Osteocyte (in vitro differentiated cells): ENCODE measurements at regions not wholly inside any gene's neighbourhood (a gene's known extent, or its start where the extent isn't known, plus 50 kb on each side); places are given as distances from the start of the nearest gene placed in this dataset.

Experiments
- DNase-seq: peaks from one replicate; pipeline ENCODE4 v3.0.0; 2021; ENCODE audit warnings: mixed read lengths; ENCODE audit not compliant: unreplicated experiment; ENCODE audit errors: extremely low spot score
- H3K27ac Mint-ChIP-seq: one replicate; pipeline ENCODE4 v1.8.0; 2021; ENCODE audit warnings: mild to moderate bottlenecking, mixed read lengths; ENCODE audit not compliant: unreplicated experiment
- H3K27me3 Mint-ChIP-seq: one replicate; pipeline ENCODE4 v1.8.0; 2021; ENCODE audit warnings: mixed read lengths; ENCODE audit not compliant: unreplicated experiment
- H3K36me3 Mint-ChIP-seq: one replicate; pipeline ENCODE4 v1.8.0; 2021; ENCODE audit warnings: mixed read lengths; ENCODE audit not compliant: unreplicated experiment
- H3K4me1 Mint-ChIP-seq: one replicate; pipeline ENCODE4 v1.8.0; 2021; ENCODE audit warnings: mixed read lengths; ENCODE audit not compliant: unreplicated experiment
- H3K4me3 Mint-ChIP-seq: one replicate; pipeline ENCODE4 v1.8.0; 2021; ENCODE audit warnings: mild to moderate bottlenecking, moderate library complexity, mixed read lengths; ENCODE audit not compliant: unreplicated experiment
- H3K9me3 Mint-ChIP-seq: one replicate; pipeline ENCODE4 v1.8.0; 2021; ENCODE audit warnings: mixed read lengths; ENCODE audit not compliant: unreplicated experiment
- TF ChIP-seq, protein P1 (sequence below): fragments of 200-600 bp; sonication (generic); IDR thresholded peaks from 2 replicates; pipeline ENCODE4 v1.5.0; 2021; ENCODE audit warnings: antibody characterized with exemption, mild to moderate bottlenecking, moderate library complexity

DNA sequence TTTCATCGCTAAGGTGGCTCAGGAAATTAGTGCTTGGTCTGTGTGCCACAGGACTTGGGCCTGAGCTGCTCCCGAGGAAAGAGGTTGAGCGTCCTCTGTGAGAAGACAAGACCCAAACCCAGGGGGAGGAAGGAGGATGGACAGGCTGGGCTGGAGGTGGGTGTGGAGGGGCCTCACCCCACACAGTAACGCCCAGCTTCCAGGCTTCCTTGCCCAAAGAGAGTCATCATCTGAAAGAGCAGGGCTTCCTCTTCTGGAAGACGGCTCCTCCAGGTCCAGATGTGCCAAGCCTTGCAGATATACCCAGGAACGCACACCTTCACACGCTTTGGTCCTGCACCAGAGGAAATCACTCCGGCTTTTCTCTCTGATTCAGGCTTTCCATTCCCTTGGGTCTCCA, 127.8 kb upstream of the MGMT start:
- no peaks in the 10 kb centered on the region for H3K27me3 Mint-ChIP-seq
- TF ChIP-seq, protein P1, sequence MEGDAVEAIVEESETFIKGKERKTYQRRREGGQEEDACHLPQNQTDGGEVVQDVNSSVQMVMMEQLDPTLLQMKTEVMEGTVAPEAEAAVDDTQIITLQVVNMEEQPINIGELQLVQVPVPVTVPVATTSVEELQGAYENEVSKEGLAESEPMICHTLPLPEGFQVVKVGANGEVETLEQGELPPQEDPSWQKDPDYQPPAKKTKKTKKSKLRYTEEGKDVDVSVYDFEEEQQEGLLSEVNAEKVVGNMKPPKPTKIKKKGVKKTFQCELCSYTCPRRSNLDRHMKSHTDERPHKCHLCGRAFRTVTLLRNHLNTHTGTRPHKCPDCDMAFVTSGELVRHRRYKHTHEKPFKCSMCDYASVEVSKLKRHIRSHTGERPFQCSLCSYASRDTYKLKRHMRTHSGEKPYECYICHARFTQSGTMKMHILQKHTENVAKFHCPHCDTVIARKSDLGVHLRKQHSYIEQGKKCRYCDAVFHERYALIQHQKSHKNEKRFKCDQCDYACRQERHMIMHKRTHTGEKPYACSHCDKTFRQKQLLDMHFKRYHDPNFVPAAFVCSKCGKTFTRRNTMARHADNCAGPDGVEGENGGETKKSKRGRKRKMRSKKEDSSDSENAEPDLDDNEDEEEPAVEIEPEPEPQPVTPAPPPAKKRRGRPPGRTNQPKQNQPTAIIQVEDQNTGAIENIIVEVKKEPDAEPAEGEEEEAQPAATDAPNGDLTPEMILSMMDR, result no peak
- DNase-seq, result peak; percentile 73
- no peak overlapping the region for H3K4me3 Mint-ChIP-seq
- H3K4me1 Mint-ChIP-seq, result no peaks in the 10 kb centered on the region
- H3K9me3 Mint-ChIP-seq, result peaks cover 13% of the 10 kb centered on the region
- no peaks in the 10 kb centered on the region for H3K36me3 Mint-ChIP-seq
- no peak overlapping the region for H3K27ac Mint-ChIP-seq

DNA sequence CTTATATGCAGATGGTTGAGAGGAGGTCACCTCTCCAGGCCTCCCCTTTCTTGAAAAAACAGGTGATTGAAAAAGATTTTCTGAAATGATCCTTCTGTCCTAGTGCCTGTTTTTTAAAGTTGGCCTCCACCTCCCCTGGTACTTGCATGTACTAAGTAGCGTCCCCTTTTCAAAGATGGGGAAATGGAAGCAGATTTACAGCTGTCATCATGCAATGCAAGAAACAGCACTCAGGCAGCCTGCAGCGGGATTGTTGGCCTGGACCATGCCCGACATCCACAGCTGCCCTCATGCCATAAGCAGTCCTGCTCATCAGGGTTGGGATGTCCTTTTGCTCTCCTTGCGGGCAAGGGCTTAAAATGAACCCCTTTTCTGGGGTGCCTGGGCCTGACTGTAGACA, 127.2 kb upstream of the MGMT start:
- H3K9me3 Mint-ChIP-seq, result peaks cover 19% of the 10 kb centered on the region
- no peak overlapping the region for H3K4me3 Mint-ChIP-seq
- no peak for DNase-seq
- no peaks in the 10 kb centered on the region for H3K27me3 Mint-ChIP-seq
- no peaks in the 10 kb centered on the region for H3K36me3 Mint-ChIP-seq
- TF ChIP-seq, protein P1, result no peak
- no peak overlapping the region for H3K27ac Mint-ChIP-seq
- no peaks in the 10 kb centered on the region for H3K4me1 Mint-ChIP-seq

- Mint-ChIP-seq H3K27ac (no peak overlapping the region), H3K27me3 (no peaks in the 10 kb centered on the region), H3K36me3 (no peaks in the 10 kb centered on the region), H3K4me3 (no peak overlapping the region), H3K4me1 (no peaks in the 10 kb centered on the region), H3K9me3 (peaks cover 23% of the 10 kb centered on the region)
- DNase-seq, result peak; percentile 36
- TF ChIP-seq, protein P1, result no peak
These were observed 126.0 kb upstream of the MGMT start for GRCh38 chr10:129341087-129341486.

DNA sequence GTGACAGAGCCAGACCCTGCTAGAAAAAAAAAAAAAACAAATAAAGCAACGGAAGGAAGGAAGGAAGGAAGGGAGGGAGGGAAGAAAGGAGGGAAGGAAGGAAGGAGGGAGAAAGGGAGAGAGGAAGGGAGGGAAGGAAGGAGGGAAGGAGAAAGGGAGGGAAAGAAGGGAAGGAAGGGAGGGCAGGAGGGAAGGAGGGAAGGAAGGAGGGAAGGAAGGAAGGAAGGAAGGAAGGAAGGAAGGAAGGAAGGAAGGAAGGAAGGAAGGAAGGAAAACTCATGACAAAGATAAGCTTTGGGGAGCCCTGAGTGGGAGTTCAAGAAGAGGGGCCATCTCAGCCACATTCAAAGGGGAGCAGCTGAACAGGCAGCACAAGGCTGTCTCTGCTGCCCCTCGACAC, 124.7 kb upstream of the MGMT start:
- Mint-ChIP-seq H3K4me3 (no peak overlapping the region), H3K9me3 (peaks cover 31% of the 10 kb centered on the region), H3K36me3 (no peaks in the 10 kb centered on the region), H3K27ac (no peak overlapping the region), H3K4me1 (no peaks in the 10 kb centered on the region), H3K27me3 (no peaks in the 10 kb centered on the region)
- peak; percentile 68 for DNase-seq
- TF ChIP-seq, protein P1, result no peak

DNA sequence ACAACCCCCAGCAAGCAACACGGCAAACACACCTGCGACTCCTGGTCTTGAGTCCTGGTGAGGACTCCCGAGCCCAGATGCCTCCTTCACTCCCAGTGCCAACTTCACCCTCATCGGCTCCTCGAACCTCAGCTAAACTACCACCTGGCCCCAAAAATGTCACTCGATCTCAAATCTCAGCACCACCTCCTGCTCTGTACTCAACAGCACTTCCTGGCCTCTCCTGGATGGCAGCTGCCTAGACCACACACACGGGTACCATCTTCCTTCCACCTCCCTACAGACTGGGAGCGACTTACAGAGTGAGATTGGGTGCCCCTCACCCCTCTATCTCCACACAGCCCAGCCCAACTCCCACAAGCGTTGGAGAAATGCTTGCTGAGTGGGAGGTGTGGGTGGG, 123.9 kb upstream of the MGMT start:
- no peaks in the 10 kb centered on the region for H3K4me1 Mint-ChIP-seq
- peaks cover 35% of the 10 kb centered on the region for H3K9me3 Mint-ChIP-seq
- H3K27me3 Mint-ChIP-seq, result no peaks in the 10 kb centered on the region
- TF ChIP-seq, protein P1, result no peak
- no peak overlapping the region for H3K27ac Mint-ChIP-seq
- H3K36me3 Mint-ChIP-seq, result no peaks in the 10 kb centered on the region
- peak; percentile 63 for DNase-seq
- no peak overlapping the region for H3K4me3 Mint-ChIP-seq
